ENCODE measurements at regions not wholly inside any gene's neighbourhood (a gene's known extent, or its start where the extent isn't known, plus 50 kb on each side); places are given as distances from the start of the nearest gene placed in this dataset.

- DNase-seq, result no peak
These were observed 150.2 kb upstream of the VSTM2B start for GRCh38 chr19:29375429-29376119.

- no peak for DNase-seq
These were observed 148.9 kb upstream of the VSTM2B start for GRCh38 chr19:29376855-29377354.

GRCh38 chr19:29378126-29378525 lies 147.7 kb upstream of the VSTM2B start:
- DNase-seq, result no peak

- DNase-seq, result no peak
These were observed 147.2 kb upstream of the VSTM2B start for GRCh38 chr19:29378543-29379080.

- no peak for DNase-seq
These were observed 146.4 kb upstream of the VSTM2B start for GRCh38 chr19:29379257-29380021.

- DNase-seq, result no peak
These were observed 145.2 kb upstream of the VSTM2B start for GRCh38 chr19:29380581-29380980.

- DNase-seq, result no peak
These were observed 144.2 kb upstream of the VSTM2B start for GRCh38 chr19:29381353-29382203.

GRCh38 chr19:29383696-29384095 lies 142.1 kb upstream of the VSTM2B start:
- no peak for DNase-seq

- no peak for DNase-seq
These were observed 141.1 kb upstream of the VSTM2B start for GRCh38 chr19:29384656-29385055.

GRCh38 chr19:29385191-29385795 lies 140.5 kb upstream of the VSTM2B start:
- DNase-seq, result no peak

GRCh38 chr19:29386970-29387369 lies 138.8 kb upstream of the VSTM2B start:
- no peak for DNase-seq

- no peak for DNase-seq
These were observed 138.2 kb upstream of the VSTM2B start for GRCh38 chr19:29387586-29387985.

- no peak for DNase-seq
These were observed 136.3 kb upstream of the VSTM2B start for GRCh38 chr19:29389495-29389894.

- no peak for DNase-seq
These were observed 135.1 kb upstream of the VSTM2B start for GRCh38 chr19:29390742-29391141.

- no peak for DNase-seq
These were observed 131.8 kb upstream of the VSTM2B start for GRCh38 chr19:29393915-29394460.

GRCh38 chr19:29395111-29395733 lies 130.6 kb upstream of the VSTM2B start:
- no peak for DNase-seq

GRCh38 chr19:29395734-29396414 lies 129.9 kb upstream of the VSTM2B start:
- DNase-seq, result no peak

- DNase-seq, result no peak
These were observed 128.9 kb upstream of the VSTM2B start for GRCh38 chr19:29396925-29397324.

- no peak for DNase-seq
These were observed 128.0 kb upstream of the VSTM2B start for GRCh38 chr19:29397748-29398147.

GRCh38 chr19:29399804-29400203 lies 126.0 kb upstream of the VSTM2B start:
- no peak for DNase-seq
